HG03045 (cell line): ENCODE measurements at regions not wholly inside any gene's neighbourhood (a gene's known extent, or its start where the extent isn't known, plus 50 kb on each side); places are given as distances from the start of the nearest gene placed in this dataset.
"Not testable (repeated sequence)": the region's sequence is repeated elsewhere in the genome, so short reads cannot be mapped to it uniquely, and the experiment has no call there.

ENCODE experiments used
- ATAC-seq: cut with Tn5 transposase; IDR thresholded peaks from one replicate; pipeline ENCODE4 v1.9.1; 2021; ENCODE audit warnings: mild to moderate bottlenecking, moderate library complexity; ENCODE audit not compliant: unreplicated experiment

DNA sequence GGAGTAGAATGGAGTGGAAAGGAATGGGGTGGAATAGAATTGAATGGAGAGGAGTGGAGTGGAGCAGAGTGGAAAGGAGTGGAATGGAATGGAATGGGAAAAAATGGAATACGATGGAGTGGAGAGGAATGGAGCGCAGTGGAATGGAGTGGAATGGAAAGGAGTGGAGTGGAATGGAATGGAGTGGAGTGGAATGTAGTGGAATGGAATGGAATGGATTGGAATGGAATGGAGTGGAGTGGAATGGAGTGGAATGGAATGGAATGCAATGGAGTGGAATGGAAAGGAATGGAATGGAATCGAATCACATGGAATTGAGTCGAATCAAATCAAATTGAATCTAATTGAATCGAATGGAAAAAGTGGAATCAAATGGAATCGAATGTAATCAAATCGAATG, 1016.1 kb downstream of the CDY1 start:
- ATAC-seq, result no peak

DNA sequence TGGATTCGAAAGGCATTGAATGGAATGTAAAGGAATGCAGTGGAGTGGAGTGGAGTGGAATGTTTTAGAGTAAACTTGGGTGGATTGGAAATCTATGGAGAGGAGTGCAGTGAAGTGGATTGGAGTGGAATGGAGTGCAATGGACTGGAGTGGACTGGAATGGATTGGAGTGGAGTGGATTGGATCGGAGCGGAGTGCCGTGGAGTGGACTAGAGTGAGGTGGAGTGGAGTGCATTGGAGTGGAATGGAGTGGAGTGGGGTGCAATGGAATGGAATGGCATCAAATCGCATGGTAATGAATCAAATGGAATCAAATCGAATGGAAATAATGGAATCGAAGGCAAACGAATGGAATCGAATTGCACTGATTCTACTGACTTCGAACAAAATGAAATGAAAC, 1023.9 kb downstream of the CDY1 start:
- not testable (repeated sequence) for ATAC-seq

DNA sequence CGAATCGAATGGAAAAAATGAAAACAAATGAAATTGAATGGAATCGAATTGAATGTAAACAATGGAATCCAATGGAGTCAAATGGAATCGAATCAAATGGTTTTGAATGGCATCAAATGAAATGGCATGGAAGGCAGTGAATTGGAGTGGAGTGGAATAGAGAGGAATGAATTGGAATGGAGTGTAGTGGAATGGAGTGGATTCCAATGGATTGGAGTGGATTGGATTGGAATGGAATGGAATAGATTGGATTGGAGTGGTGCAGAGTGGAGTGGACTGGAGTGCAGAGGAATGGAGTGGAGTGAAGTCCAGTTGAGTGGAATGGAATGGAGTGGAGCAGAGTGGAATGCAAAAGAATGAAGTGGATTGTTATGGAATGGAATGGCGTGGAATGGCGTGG, 1026.3 kb downstream of the CDY1 start:
- not testable (repeated sequence) for ATAC-seq

DNA sequence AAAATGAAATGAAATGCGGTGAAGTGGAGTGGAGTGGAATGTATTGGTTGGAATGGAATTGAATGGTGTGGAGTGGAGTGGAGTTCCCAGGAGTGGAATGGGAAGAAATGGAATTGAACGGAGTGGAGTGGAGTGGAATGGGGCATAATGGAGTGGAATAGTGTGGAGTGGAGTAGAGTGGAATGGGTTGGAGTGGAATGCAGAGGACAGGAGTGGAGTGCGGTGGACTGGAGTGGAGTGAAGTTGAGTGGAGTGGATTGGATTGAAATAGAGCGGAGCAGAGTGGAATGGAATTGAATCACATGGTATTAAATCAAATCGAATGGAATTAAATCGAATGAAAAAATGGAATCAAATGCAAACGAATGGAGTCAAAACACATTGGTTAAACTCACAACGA, 1042.3 kb downstream of the CDY1 start:
- not testable (repeated sequence) for ATAC-seq

DNA sequence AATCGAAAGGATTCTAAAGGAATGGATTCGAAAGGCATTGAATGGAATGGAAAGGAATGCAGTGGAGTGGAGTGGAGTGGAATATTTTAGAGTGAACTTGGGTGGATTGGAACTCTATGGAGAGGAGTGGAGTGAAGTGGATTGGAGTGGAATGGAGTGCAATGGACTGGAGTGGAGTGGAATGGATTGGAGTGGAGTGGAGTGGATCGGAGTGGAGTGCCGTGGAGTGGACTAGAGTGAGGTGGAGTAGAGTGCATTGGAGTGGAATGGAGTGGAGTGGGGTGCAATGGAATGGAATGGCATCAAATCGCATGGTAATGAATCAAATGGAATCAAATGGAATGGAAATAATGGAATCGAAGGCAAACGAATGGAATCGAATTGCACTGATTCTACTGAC, 1044.8 kb downstream of the CDY1 start:
- not testable (repeated sequence) for ATAC-seq

DNA sequence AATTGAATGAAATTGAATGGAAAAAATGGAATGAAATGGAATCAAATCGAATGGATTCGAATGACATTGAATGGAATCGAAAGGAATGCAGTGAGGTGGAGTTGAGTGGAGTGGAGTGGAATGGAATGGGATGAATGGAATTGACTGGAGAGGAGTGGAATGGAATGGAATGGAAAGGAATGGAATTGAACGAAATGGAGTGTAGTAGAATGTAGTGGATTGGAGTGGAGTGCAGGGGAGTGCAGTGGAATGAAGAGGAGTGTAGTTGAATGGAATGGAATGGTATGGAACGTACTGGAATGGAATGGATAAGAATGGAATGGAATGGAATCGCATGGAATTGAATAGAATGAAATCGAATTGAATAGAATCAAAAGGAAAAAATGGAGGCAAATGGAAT, 1047.3 kb downstream of the CDY1 start:
- not testable (repeated sequence) for ATAC-seq

DNA sequence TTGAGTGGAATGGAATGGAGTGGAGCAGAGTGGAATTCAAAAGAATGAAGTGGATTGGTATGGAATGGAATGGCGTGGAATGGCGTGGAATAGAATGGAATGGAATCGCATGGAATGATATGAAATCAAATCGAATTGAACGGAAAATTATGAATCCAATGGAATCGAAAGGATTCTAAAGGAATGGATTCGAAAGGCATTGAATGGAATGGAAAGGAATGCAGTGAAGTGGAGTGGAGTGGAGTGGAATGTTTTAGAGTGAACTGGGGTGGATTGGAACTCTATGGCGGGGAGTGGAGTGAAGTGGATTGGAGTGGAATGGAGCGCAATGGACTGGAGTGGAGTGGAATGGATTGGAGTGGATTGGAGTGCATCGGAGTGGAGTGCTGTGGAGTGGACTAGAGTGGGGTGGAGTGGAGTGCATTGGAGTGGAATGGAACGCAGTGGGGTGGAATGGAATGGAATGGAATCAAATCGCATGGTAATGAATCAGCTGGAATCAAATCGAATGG, 1048.5 kb downstream of the CDY1 start:
- ATAC-seq, result peak; percentile 50

DNA sequence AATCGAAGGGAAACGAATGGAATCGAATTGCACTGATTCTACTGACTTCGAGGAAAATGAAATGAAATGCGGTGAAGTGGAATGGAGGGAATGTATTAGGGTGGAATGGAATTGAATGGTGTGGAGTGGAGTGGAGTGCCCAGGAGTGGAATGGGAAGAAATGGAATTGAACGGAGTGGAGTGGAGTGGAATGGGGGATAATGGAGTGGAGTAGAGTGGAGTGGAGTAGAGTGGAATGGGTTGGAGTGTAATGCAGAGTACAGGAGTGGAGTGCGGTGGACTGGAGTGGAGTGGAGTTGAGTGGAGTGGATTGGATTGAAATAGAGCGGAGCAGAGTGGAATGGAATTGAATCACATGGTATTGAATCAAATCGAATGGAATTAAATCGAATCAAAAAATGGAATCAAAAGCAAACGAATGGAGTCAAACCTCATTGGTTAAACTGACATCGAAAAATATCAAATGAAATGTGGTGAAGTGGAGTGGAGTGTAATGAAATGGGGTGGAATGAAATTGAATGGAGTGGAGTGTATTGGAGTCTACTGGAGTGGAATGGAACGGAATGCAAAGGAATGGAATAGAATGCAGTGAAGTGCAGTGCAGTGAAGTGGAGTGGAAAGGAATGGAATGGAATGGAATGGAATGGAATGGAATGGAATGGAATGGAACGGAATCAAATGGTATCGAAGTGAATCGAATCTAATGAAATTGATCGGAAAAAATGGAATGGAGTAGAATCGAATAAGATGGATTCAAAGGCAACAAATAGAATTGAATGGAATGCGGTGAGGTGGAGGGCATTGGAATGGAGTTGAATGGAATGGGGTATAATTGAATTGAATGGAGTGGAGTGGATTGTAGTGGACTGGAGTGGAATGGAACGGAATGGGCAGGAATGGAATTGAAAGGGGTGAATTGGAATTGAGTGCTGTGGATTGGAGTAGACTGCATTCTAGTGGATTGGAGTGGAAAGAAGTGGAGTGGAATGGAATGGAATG, 1049.3 kb downstream of the CDY1 start:
- ATAC-seq, result peak; percentile 63
